CD4-positive, alpha-beta T cell treated with Interleukin-17A for 4 hours (primary cell): ENCODE measurements at regions not wholly inside any gene's neighbourhood (a gene's known extent, or its start where the extent isn't known, plus 50 kb on each side); places are given as distances from the start of the nearest gene placed in this dataset.
A peak's percentile ranks its signal among the peaks of the same experiment; 100 is the strongest.
"Not testable (repeated sequence)": the region's sequence is repeated elsewhere in the genome, so short reads cannot be mapped to it uniquely, and the experiment has no call there.

Experiments
- DNase-seq: peaks from one replicate; pipeline ENCODE4 v3.0.0-alpha.2; 2020; ENCODE audit warnings: mixed read lengths

DNA sequence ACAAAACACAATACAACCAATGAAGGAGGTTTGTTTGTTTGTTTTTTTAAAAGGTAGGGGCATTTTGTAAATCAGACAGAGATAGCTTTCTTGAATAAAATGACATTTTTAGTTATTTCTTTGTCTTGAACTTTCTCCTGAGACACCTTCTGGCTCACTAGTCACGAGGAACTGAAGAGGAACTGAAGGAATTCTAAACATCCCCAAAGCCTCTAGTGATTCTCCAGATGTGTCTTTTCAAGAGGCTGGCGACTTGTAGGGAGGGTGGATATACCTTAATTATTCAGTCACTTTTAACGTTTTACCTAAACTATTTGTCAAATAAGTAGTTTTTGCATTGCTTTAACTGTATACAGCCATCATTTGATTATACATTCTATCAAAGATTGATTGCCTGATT is 211.2 kb upstream of the LRIG3 start:
- no peak for DNase-seq

DNA sequence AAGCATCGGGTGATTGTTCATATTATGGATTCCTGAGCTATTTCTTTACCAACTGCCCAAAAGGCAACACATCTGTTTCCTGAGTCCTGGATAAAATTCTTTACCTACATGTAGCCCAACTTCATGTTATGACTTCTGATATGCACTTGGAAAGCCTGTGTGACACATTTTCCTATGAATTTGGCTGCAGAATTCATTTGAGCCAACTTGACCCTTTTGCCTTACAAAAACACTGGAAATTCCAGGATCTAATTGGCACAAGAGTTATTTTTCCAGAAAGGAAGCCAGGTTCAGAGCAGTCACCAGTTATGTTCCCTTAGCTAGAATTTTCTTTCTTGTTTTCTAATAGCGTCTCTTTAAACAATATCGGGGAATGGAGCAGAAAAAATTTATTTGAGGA is 202.5 kb upstream of the LRIG3 start:
- DNase-seq: no peak

DNA sequence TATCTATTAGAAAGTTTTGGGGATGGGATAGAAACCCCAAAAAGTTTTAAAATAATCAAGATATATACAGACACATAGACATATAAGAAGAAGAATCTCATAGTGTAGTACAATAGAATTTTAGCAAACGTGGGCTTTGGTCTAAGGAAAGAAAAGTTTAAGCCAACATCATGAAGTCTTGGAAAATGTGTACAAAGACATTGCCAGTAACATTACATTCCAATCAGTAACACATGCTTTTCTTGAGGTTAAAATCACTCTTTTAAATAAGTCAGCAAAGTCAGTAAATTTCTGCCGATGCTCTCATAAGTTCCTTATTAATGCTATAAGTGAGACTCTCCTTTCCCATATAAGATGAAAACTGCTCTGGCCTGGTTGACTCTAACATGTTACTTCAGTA is 201.1 kb upstream of the LRIG3 start:
- no peak for DNase-seq

- no peak for DNase-seq
Measured at GRCh38 chr12:59119676-59120075, 199.4 kb upstream of the LRIG3 start.

GRCh38 chr12:59118356-59118755 is 198.1 kb upstream of the LRIG3 start:
- no peak for DNase-seq

- no peak for DNase-seq
Measured at GRCh38 chr12:59115995-59116394, 195.7 kb upstream of the LRIG3 start.

DNA sequence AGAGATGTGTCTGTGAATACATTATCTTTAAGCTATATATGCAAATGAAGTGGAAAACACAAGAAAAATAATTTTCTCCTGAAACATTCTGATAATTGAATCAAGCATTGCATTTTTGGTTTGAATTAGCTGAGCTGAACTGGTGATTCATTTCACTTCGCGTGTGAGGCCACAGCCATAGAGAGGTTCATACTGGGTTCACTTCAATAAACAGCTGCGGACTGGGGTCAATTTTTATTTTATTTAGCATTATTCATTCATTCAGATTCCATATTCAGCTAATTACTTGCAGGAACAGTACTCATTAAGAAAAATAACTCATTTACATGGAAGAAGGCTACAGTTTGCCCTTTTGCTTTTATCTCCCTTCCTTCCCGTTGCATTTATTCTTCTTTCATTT is 195.2 kb upstream of the LRIG3 start:
- DNase-seq: no peak

GRCh38 chr12:59113831-59114615 is 193.7 kb upstream of the LRIG3 start:
- peak; percentile 17 for DNase-seq

- DNase-seq: no peak
Measured at GRCh38 chr12:59111851-59112250, 191.5 kb upstream of the LRIG3 start.

GRCh38 chr12:59108516-59108915 is 188.2 kb upstream of the LRIG3 start:
- not testable (repeated sequence) for DNase-seq

DNA sequence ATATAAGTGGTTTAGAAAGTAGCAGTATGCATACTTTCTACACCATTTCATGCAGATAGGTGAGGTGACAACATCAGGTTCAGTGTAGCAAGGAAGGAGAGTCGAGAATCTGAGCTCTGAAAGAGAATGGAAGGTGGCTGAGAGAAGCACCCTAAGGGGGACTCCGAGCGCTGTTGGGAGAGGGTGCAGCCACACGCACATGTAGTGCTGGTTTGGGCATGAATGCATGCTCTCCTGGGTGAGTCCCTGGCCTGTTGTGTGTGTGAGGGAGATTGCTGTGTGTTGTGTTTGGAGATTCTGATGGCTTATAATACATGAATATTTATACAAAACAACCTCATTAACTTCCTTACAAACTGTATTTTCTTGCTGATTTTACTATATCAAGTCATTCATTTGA is 180.3 kb upstream of the LRIG3 start:
- no peak for DNase-seq

GRCh38 chr12:59097876-59098275 is 177.6 kb upstream of the LRIG3 start:
- DNase-seq: no peak

GRCh38 chr12:59096246-59096645 is 175.9 kb upstream of the LRIG3 start:
- DNase-seq: no peak

- no peak for DNase-seq
Measured at GRCh38 chr12:59093073-59093772, 172.9 kb upstream of the LRIG3 start.

DNA sequence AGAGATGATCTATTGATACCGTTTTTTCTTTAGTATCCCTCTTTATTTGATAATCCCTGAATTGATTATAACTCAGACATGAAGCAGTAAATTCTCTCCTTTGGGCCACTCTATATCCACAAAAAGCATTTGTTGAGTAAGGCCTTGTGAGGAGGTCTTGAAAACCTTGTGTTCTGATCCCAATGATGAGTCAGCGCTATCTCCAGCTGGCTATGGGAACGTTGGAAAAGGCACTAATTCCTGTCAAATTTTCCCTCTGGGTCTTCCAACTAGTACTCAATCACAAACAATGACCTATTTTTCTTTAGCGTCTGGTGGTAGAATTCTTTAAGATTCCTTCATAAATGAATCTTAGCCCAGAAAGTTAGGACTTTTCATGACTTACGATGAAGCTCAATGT is 168.4 kb upstream of the LRIG3 start:
- no peak for DNase-seq

DNA sequence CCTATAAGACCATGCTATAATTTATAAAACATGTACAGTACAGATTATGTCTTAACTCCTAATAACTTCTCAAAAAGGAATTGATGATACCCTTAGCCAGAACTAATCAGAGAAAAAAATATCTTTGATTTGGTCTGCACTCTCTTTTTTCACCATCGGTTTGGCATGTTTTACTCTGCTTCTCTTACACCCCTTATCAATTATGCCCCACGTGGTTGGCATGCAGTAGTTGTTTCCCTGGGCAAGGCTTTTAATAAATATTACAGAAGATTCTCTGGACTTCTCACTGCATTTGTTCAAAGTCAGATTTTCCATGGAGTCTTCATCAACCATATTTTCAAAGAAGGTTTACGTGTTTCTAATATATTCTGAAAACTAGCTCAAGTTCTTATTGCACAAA is 167.4 kb upstream of the LRIG3 start:
- no peak for DNase-seq

- no peak for DNase-seq
Measured at GRCh38 chr12:59087077-59087673, 166.9 kb upstream of the LRIG3 start.

- DNase-seq: no peak
Measured at GRCh38 chr12:59086126-59086525, 165.8 kb upstream of the LRIG3 start.

DNA sequence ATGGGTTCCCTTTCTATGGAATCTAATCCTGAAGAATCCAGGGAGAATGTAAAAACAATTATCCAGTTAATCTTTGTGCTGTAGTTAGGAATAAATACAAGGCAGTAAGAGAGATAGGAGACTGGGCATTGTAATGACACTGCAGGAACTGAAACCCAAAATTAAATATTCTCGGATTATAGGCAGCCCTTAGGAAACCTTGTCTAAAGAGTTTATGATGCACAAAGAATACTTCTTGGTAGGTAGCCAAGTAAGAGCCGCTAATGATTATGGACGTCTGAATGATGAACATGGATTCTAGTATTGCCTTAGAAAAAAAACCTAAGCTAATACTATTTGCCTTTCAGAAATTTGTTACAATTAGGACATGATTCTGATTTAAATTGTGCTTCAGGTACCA is 165.4 kb upstream of the LRIG3 start:
- DNase-seq: no peak

GRCh38 chr12:59084511-59085375 is 164.4 kb upstream of the LRIG3 start:
- DNase-seq: no peak

- no peak for DNase-seq
Measured at GRCh38 chr12:59082952-59083351, 162.6 kb upstream of the LRIG3 start.

GRCh38 chr12:59080101-59080500 is 159.8 kb upstream of the LRIG3 start:
- no peak for DNase-seq

DNA sequence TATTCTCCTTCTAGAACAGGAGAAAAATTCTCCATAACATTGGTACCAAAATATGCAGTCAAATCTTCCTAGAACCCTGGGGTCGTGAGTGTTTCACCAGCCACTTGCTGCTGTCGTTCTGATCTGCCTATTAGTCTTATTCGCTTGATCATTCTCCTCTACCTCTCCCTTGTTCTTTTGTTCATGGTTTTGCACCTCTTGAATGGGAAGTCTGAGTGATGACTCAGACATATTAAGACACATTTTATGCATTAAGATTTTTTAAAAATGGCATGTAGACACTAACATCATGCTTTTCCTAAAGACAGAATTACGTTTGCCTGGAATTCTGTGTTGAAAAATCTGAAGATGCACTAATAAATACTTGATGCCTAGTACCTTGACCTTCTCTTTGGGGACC is 159.2 kb upstream of the LRIG3 start:
- DNase-seq: no peak
